BLaER1 treated with 17β-estradiol and CSF1 and Interleukin-3, amounts not matched to agents 10 nM and 100 nM (cell line): ENCODE measurements at regions not wholly inside any gene's neighbourhood (a gene's known extent, or its start where the extent isn't known, plus 50 kb on each side); places are given as distances from the start of the nearest gene placed in this dataset.

ENCODE experiments used
- H3K27ac ChIP-seq, 11 experiments: shearing (Covaris generic); formaldehyde crosslinking; 2 replicates each; pipeline ENCODE4 v1.8.1; 2022
- H3K27me3 ChIP-seq, 11 experiments: shearing (Covaris generic); formaldehyde crosslinking; 2 replicates each; pipeline ENCODE4 v1.8.1; 2022
- H3K36me3 ChIP-seq, 11 experiments: shearing (Covaris generic); formaldehyde crosslinking; 2 replicates each; pipeline ENCODE4 v1.8.1; 2022
- H3K4me1 ChIP-seq, 10 experiments: shearing (Covaris generic); formaldehyde crosslinking; 2 replicates each; pipeline ENCODE4 v1.8.1; 2022
- H3K4me2 ChIP-seq, 11 experiments: shearing (Covaris generic); formaldehyde crosslinking; 2 replicates each; pipeline ENCODE4 v1.8.1; 2022
- H3K4me3 ChIP-seq, 10 experiments: shearing (Covaris generic); formaldehyde crosslinking; 2 replicates each; pipeline ENCODE4 v1.8.1; 2022
- H3K9ac ChIP-seq, 11 experiments: shearing (Covaris generic); formaldehyde crosslinking; 2 replicates each; pipeline ENCODE4 v1.8.1; 2022
- H3K9me3 ChIP-seq, 11 experiments: shearing (Covaris generic); formaldehyde crosslinking; replicated peaks in 1 of 11; 2 replicates each; pipeline ENCODE4 v1.8.1; 2022
- H4K20me1 ChIP-seq, 11 experiments: shearing (Covaris generic); formaldehyde crosslinking; 2 replicates each; pipeline ENCODE4 v1.8.1; 2022
- Cebpa-rat ChIP-seq, 11 experiments: shearing (Covaris generic); IDR thresholded peaks; 2 replicates each; pipeline ENCODE4 v1.8.1; 2022

GRCh38 chr9:78881295-78881694 is 584.4 kb downstream of the PSAT1 start:
- no peak for TF ChIP-seq Cebpa-rat (IDR thresholded peaks at IDR 0.05)
- Histone ChIP-seq H3K27me3 (no peaks in the 10 kb centered on the region), H3K4me2 (no peak overlapping the region), H3K36me3 (no peaks in the 10 kb centered on the region), H3K4me1 (no peaks in the 10 kb centered on the region), H3K4me3 (no peak overlapping the region), H3K9ac (no peak overlapping the region), H3K9me3 (no peaks in the 10 kb centered on the region), H4K20me1 (no peaks in the 10 kb centered on the region), H3K27ac (no peak overlapping the region)

- H3K4me1 ChIP-seq = no peaks in the 10 kb centered on the region
- no peak overlapping the region for H3K27ac ChIP-seq
- TF ChIP-seq Cebpa-rat (IDR thresholded peaks at IDR 0.05) = no peak
- no peak overlapping the region for H3K4me3 ChIP-seq
- no peaks in the 10 kb centered on the region for H3K9me3 ChIP-seq
- no peaks in the 10 kb centered on the region for H3K36me3 ChIP-seq
- no peak overlapping the region for H3K9ac ChIP-seq
- no peaks in the 10 kb centered on the region for H3K27me3 ChIP-seq
- H4K20me1 ChIP-seq = no peaks in the 10 kb centered on the region
- H3K4me2 ChIP-seq = no peak overlapping the region
Measured at GRCh38 chr9:78882481-78882880, 585.6 kb downstream of the PSAT1 start.

GRCh38 chr9:78884611-78885150 is 587.8 kb downstream of the PSAT1 start:
- Histone ChIP-seq H3K4me3 (no peak overlapping the region), H3K36me3 (no peaks in the 10 kb centered on the region), H3K27ac (no peak overlapping the region), H3K9me3 (no peaks in the 10 kb centered on the region), H3K4me2 (no peak overlapping the region), H4K20me1 (no peaks in the 10 kb centered on the region), H3K9ac (no peak overlapping the region), H3K4me1 (peaks cover 0 to 5% (median 0%) of the 10 kb centered on the region in 10 experiments; a peak in 4 of 20 replicates), H3K27me3 (no peaks in the 10 kb centered on the region)
- TF ChIP-seq Cebpa-rat (IDR thresholded peaks at IDR 0.05) = no peak

GRCh38 chr9:78892182-78892581 is 595.3 kb downstream of the PSAT1 start:
- no peak overlapping the region for H3K9ac ChIP-seq
- no peak overlapping the region for H3K4me2 ChIP-seq
- TF ChIP-seq Cebpa-rat (IDR thresholded peaks at IDR 0.05) = no peak

GRCh38 chr9:78892769-78893168 is 595.8 kb downstream of the PSAT1 start:
- Histone ChIP-seq H3K4me2 (no peak overlapping the region), H3K27ac (no peak overlapping the region)
- no peak for TF ChIP-seq Cebpa-rat (IDR thresholded peaks at IDR 0.05)

More at GRCh38 chr9:78892182-78892581, 595.3 kb downstream of the PSAT1 start:
- Histone ChIP-seq H4K20me1 (no peaks in the 10 kb centered on the region), H3K27ac (no peak overlapping the region), H3K9me3 (peaks cover 6 to 29% (median 7%) of the 10 kb centered on the region in 11 experiments; a peak in 17 of 22 replicates), H3K36me3 (no peaks in the 10 kb centered on the region), H3K4me3 (no peak overlapping the region), H3K27me3 (no peaks in the 10 kb centered on the region), H3K4me1 (peaks cover 0 to 25% (median 4%) of the 10 kb centered on the region in 10 experiments; a peak in 11 of 20 replicates)

GRCh38 chr9:78893774-78894401 is 597.0 kb downstream of the PSAT1 start:
- Histone ChIP-seq H3K27ac (no peak overlapping the region), H4K20me1 (no peaks in the 10 kb centered on the region)
- TF ChIP-seq Cebpa-rat (IDR thresholded peaks at IDR 0.05) = no peak

More at GRCh38 chr9:78892769-78893168, 595.8 kb downstream of the PSAT1 start:
- Histone ChIP-seq H3K4me3 (no peak overlapping the region), H3K9me3 (peaks cover 6 to 29% (median 7%) of the 10 kb centered on the region in 11 experiments; a peak in 17 of 22 replicates), H3K9ac (no peak overlapping the region), H4K20me1 (no peaks in the 10 kb centered on the region), H3K27me3 (no peaks in the 10 kb centered on the region), H3K4me1 (peaks cover 0 to 25% (median 4%) of the 10 kb centered on the region in 10 experiments; a peak in 11 of 20 replicates), H3K36me3 (no peaks in the 10 kb centered on the region)

GRCh38 chr9:78896479-78896878 is 599.6 kb downstream of the PSAT1 start:
- H3K9ac ChIP-seq = no peak overlapping the region
- peaks cover 0 to 25% (median 0%) of the 10 kb centered on the region in 10 experiments; a peak in 7 of 20 replicates for H3K4me1 ChIP-seq
- H3K36me3 ChIP-seq = no peaks in the 10 kb centered on the region
- H3K4me3 ChIP-seq = no peak overlapping the region
- no peaks in the 10 kb centered on the region for H3K27me3 ChIP-seq
- no peak overlapping the region for H3K27ac ChIP-seq
- TF ChIP-seq Cebpa-rat (IDR thresholded peaks at IDR 0.05) = no peak
- peaks cover 0 to 11% (median 0%) of the 10 kb centered on the region in 11 experiments; a peak in 3 of 22 replicates for H3K9me3 ChIP-seq
- H3K4me2 ChIP-seq = peak overlapping the region in 3 of 11 experiments; percentile 7 to 30 (median 23); a peak in 3 of 22 replicates
- H4K20me1 ChIP-seq = no peaks in the 10 kb centered on the region

More at GRCh38 chr9:78893774-78894401, 597.0 kb downstream of the PSAT1 start:
- no peaks in the 10 kb centered on the region for H3K36me3 ChIP-seq
- no peak overlapping the region for H3K4me2 ChIP-seq
- H3K9ac ChIP-seq = no peak overlapping the region
- no peak overlapping the region for H3K4me3 ChIP-seq
- H3K9me3 ChIP-seq = peaks cover 6 to 29% (median 7%) of the 10 kb centered on the region in 11 experiments; a peak in 17 of 22 replicates
- H3K27me3 ChIP-seq = no peaks in the 10 kb centered on the region
- peaks cover 0 to 25% (median 0%) of the 10 kb centered on the region in 10 experiments; a peak in 7 of 20 replicates for H3K4me1 ChIP-seq

- Histone ChIP-seq H3K27me3 (no peaks in the 10 kb centered on the region), H3K4me1 (peaks cover 0 to 13% (median 0%) of the 10 kb centered on the region in 10 experiments; a peak in 7 of 20 replicates), H3K4me2 (no peak overlapping the region), H4K20me1 (no peaks in the 10 kb centered on the region), H3K4me3 (no peak overlapping the region), H3K9ac (no peak overlapping the region), H3K36me3 (no peaks in the 10 kb centered on the region), H3K27ac (no peak overlapping the region), H3K9me3 (no peaks in the 10 kb centered on the region)
- no peak for TF ChIP-seq Cebpa-rat (IDR thresholded peaks at IDR 0.05)
Measured at GRCh38 chr9:78898234-78898633, 601.3 kb downstream of the PSAT1 start.

GRCh38 chr9:78899006-78899405 is 602.1 kb downstream of the PSAT1 start:
- TF ChIP-seq Cebpa-rat (IDR thresholded peaks at IDR 0.05) = no peak
- H3K27me3 ChIP-seq = no peaks in the 10 kb centered on the region

More at GRCh38 chr9:78899006-78899405, 602.1 kb downstream of the PSAT1 start:
- Histone ChIP-seq H3K27ac (no peak overlapping the region), H3K9me3 (no peaks in the 10 kb centered on the region), H3K36me3 (no peaks in the 10 kb centered on the region), H3K4me2 (no peak overlapping the region), H3K9ac (no peak overlapping the region), H3K4me3 (no peak overlapping the region), H3K4me1 (peaks cover 0 to 13% (median 0%) of the 10 kb centered on the region in 10 experiments; a peak in 7 of 20 replicates), H4K20me1 (no peaks in the 10 kb centered on the region)
